GDM1 (cell line): ENCODE measurements at regions not wholly inside any gene's neighbourhood (a gene's known extent, or its start where the extent isn't known, plus 50 kb on each side); places are given as distances from the start of the nearest gene placed in this dataset.

Source experiments
- DNase-seq: peaks from one replicate; lab custom pipeline; 2025; lab: John Stamatoyannopoulos, UW

DNA sequence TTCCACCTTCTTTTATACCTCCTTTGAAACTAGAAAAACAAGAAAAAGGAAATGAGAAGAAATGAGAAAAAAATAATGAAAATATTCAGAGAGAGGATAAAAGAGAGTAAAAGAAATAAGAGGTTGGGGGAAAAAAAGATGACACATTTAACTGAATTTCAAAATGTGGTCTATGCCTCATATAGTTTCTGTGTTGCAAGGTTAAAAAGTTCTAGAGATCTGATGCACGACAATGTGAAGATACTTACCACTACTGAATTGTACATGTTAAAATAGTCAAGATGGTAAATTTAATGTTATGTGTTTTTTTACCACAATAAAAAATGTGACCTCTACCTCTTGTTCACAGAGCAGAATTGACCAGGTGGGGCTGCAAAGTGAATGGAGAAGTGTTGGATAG, 314.8 kb upstream of the OR4E1 start:
- DNase-seq: no peak

DNA sequence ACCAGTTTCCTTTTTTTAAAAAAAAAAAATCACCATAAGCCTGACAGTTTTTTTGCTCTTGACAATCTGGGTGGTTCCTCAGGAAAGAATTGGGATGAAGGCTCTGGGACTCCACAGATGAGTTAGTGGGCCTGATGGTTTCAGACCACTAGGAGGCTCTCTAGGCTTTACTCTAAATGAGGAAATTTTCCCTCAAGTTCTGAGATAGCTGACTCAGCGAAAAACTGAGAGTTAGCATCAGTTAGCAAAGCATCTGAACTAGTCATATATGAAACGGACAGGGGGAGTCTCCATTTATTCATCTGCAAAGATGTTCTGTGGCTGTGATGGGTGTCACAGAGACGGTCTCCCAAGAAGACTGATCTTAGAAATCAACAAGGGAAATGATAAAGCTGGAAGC, 314.3 kb upstream of the OR4E1 start:
- DNase-seq: peak; percentile 39

DNA sequence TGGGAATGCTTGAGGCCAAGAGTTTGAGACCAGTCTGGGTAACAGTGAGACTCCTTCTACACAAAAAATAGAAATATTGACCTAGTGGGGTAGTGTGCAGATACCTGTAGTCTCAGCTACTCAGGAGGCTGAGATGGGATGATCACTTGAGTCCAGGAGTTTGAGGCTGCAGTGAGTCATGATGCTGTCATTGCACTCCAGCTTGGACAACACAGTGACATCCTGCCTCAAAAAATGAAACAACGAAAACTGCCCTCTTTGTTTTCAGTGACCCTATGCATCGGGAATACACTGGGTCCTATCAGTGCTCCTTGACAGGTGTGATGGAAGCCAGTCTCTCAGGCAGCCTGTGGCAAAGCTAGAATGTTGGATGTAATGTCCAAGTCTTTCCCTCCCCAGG, 311.5 kb upstream of the OR4E1 start:
- DNase-seq: no peak

- peak; percentile 13 for DNase-seq
Observed at GRCh38 chr14:21978999-21979314, 305.3 kb upstream of the OR4E1 start.

DNA sequence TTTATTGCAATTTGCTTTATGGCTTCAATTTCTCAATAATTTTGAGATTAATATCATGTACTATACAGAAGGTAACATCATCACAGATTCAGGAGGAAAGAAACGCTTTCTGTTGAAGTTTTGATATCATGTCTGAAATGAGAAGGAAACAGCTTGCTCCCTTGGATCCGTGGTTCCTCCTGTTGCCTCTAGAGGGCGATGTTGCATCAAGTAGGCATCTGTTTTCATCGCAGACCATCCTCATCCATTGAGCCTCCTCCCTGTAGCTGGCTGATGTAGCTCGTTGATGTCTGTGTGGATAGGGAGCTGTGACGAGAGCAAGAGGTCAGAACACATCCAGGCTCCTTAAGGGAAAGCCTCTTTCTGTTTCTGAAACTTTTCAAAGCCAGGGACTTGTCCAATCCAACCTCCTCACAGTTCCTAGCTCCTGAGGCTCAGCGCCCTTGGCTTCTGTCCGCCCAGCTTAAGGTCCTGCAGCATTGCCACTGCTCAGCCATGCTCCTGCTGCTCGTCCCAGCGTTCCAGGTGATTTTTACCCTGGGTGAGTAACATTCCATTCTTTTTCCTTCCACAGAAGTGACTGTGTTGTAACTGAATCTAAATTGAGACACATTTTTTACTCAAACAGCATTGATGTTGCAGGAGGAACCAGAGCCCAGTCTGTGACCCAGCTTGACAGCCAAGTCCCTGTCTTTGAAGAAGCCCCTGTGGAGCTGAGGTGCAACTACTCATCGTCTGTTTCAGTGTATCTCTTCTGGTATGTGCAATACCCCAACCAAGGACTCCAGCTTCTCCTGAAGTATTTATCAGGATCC, 304.8 kb upstream of the OR4E1 start:
- peak; percentile 62 for DNase-seq

GRCh38 chr14:21974741-21975140, 301.1 kb upstream of the OR4E1 start:
- DNase-seq: no peak

DNA sequence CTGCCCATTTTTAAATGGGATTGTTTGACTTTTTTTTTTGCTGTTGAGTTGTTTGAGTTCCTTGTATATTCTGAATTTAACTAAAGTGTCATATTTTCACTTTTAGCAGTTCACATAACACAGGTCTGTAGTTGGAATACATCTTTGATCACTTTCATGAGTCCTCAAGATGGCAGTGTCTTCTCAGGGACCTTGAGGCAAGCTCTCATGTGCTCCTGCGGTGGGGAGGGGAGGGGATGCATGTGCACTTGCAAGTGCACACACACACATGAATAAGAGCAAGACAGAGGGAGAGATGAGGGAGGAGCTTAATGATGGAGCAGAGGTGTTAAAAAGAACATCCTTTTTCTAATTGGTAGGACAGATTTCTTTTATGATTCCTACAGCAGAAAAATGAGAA, 291.4 kb upstream of the OR4E1 start:
- no peak for DNase-seq

DNA sequence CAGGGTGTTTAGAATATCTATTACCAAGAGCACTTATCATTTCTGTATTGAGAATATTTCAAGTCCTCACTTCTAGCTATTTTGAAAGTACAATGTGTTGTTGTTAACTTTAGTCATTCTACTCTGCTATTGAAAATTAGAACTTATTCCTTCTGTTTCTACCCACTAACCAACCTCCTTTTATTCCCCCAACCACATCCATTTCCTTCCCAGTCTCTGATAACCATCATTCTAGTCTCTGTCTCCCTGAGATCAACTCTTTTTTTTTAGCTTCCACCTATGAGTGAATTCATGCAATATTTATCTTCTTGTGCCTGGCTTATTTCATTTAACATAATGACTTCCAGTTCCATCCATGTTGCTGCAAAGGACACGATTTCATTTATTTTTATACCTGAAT, 290.6 kb upstream of the OR4E1 start:
- DNase-seq: no peak

- no peak for DNase-seq
Observed at GRCh38 chr14:21960636-21961035, 287.0 kb upstream of the OR4E1 start.

DNA sequence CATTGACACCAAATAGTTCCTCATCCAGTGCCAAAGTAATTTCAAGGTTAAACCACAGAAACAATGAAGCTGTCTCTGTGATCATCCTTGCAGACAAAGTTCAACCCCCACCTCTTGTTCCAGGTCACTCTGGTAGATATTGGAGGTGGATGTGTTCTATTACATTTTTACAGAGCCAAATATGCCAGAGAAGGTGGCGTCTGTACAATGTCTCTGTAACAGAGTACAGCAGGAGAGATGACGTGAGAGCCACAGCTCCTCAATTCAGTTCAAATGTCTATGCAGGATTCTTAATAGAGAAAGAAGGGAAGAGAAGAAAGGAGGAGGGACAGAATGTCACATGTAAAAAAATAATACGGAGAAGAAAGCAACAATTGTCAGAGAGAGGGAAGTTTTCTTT, 268.3 kb upstream of the OR4E1 start:
- DNase-seq: no peak

- no peak for DNase-seq
Observed at GRCh38 chr14:21940887-21941856, 267.6 kb upstream of the OR4E1 start.

- DNase-seq: no peak
Observed at GRCh38 chr14:21939836-21940235, 266.2 kb upstream of the OR4E1 start.

- no peak for DNase-seq
Observed at GRCh38 chr14:21937996-21938395, 264.4 kb upstream of the OR4E1 start.

- no peak for DNase-seq
Observed at GRCh38 chr14:21933681-21934080, 260.1 kb upstream of the OR4E1 start.

GRCh38 chr14:21924479-21924878, 250.9 kb upstream of the OR4E1 start:
- DNase-seq: peak; percentile 59

DNA sequence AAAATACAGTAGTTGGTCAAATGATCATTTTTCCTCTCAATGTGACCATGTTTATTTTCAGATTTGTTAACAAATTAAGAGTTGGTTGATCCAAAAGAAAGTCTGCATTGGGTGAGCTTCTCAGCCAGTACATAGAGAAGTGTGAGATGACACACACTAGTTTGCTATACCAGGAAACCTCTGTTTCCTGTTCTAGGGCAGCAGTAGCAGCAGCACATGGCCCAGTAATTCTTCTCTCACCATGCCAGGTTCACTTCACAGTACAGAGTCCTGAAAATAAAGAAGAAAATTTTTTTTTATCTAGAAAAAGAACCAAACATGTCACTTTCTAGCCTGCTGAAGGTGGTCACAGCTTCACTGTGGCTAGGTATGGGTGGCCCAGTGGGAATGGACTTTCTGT, 250.2 kb upstream of the OR4E1 start:
- DNase-seq: peak; percentile 80

DNA sequence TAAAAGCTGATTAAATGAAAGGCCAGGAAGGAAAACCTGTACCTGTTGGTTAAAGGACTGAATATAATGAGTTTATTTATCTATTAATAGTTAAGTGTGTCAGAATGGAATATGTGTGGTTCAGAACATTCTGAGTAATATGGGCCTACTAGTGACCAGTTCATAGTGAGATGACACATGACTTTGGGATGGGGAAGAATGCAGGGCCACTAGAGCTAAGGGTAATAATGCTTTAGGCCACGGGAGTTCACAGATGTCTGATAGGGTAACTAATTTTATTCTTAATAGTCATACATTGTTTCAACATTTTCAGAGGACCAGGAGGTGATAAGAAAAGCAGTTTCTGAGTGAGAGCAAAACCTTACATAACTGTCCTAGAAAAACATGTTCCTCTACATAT, 247.8 kb upstream of the OR4E1 start:
- DNase-seq: no peak

DNA sequence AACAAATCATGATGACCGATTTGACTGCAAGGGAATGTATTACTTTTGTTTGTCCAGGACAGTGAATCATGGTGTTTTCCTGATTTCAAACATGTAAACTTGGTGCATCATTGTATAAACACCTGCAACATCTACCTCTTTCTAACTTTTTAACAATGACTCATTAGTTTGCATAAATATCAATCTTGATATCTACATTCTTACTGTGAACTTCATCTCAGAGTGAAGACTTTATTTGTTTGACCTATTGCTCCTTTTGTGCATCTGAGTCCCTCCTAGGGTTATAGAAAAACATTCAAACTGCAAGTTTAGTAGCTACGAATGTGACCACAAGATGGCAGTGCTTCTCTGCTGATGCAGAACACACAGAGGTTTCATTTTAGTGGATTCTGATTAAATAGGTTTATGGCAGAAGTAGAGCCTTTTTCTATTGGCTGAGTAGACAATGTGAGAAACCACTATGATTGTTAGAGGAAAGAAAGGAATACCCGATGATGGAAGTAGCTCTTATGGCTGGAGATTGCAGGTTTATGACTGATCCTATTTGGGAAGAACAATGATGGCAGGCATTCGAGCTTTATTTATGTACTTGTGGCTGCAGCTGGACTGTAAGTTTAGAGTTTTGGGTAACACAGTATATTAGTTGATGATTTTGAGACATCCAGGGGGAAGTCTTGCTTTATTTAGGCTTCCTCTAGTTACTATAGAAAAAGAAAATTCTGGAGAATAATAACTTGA, 244.2 kb upstream of the OR4E1 start:
- peak; percentile 62 for DNase-seq

GRCh38 chr14:21915826-21916225, 242.2 kb upstream of the OR4E1 start:
- DNase-seq: no peak

DNA sequence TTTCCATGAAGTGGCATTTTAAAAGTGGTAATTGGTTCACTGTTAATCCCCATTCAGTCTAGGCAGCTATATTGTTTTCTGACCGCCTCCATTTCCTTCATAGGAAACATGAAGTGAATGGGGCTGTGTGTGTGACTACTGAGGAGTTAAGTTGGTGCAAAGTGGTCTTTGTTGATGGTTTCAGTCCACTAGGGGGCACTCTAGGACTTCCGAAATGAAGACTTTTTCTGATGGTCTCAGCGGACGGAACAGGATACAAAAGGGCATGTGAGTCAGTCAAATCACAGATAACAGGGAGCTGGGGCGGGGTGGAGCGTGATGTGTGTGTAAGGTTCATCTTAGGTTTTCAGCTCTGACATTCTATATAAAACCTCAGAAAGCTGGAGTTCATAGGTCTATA, 240.1 kb upstream of the OR4E1 start:
- DNase-seq: peak; percentile 83

GRCh38 chr14:21912367-21912766, 238.7 kb upstream of the OR4E1 start:
- no peak for DNase-seq

DNA sequence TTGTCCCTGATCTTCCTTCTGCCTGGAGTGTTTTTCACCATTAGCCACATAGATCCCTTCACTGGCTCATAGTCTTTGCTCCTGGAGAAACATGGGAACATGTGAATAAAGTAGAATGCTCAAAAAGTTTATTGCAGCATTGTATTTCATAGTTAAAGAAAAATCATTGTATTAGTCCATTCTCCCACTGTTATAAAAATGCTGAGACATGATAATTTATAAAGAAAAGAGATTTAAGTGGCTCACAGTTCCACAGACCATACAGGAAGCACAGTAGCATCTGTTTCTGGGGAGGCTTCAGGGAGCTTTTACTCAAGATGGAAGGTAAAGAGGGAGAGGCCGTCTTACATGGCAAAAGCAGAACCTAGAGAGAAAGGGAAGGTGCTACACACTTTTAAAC, 238.3 kb upstream of the OR4E1 start:
- no peak for DNase-seq

DNA sequence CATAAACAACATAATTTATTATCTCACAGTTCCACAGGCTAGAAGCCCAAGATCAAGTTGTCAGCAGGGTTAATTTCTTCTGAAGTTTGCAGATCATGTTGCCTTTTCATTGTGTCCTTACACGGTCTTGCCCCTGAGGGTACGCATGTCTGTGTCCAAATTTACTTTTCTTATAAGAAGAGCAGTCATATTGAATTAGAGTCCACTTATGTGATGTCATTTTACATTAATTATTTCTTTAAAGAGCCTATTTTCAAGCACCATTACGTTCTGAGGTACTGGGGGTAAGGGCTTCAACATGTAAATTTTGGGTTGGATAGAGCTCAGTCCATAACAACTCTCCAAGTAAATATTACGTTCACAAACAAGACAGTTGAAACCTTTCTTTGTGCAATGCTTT, 236.6 kb upstream of the OR4E1 start:
- no peak for DNase-seq
